Uterus (tissue), 2 donors: ENCODE measurements at regions not wholly inside any gene's neighbourhood (a gene's known extent, or its start where the extent isn't known, plus 50 kb on each side); places are given as distances from the start of the nearest gene placed in this dataset.
"Not testable (repeated sequence)": the region's sequence is repeated elsewhere in the genome, so short reads cannot be mapped to it uniquely, and the experiment has no call there.

Experiments used
- CTCF ChIP-seq, 4 experiments: fragments of 200-600 bp in 2 of 4; fragments of 450-650 bp in 2 of 4; sonication (generic) in 2 of 4; IDR thresholded peaks; one replicate each; pipeline ENCODE4 v1.5.1; 2016 to 2019; ENCODE audit warnings: antibody characterized with exemption in 4 of 4, mild to moderate bottlenecking in 2 of 4, moderate library complexity in 1 of 4
- POLR2A ChIP-seq, 2 donors: fragments of 450-650 bp; IDR thresholded peaks; one replicate each; pipeline ENCODE4 v1.6.1; 2016; ENCODE audit warnings: antibody characterized with exemption in 2 of 2, mild to moderate bottlenecking in 1 of 2, moderate library complexity in 1 of 2

DNA sequence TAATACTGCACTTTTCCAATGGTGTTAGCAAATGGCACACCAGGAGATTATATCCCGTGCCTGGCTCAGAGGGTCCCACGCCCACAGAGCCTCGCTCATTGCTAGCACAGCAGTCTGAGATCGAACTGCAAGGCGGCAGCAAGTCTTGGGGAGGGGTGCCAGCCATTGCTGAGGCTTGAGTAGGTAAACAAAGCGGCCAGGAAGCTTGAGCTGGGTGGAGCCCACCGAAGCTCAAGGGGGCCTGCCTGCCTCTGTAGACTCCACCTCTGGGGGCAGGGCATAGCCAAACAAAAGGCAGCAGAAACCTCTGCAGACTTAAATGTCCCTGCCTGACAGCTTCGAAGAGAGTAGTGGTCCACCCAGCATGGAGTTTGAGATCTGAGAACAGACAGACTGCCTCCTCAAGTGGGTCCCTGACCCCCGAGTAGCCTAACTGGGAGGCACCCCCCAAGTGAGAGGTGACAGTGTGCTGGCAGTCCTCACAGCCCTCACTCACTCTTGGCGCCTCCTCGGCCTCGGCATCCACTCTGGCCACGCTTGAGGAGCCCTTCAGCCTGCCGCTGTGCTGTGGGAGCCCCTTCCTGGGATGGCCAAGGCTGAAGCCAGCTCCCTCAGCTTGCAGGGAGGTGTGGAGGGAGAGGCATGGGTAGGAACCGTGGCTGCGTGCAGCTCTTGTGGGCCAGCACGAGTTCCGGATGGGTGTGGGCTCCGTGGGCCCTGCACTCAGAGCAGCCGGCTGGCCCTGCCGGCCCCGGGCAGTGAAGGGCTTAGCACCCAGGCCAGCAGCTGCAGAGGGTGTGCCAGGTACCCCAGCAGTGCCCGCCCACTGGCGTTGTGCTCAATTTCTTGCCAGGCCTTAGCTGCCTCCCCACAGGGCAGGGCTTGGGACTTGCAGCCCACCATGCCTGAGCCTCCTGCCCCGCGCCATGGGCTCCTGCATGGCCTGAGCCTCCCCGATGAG, 188.0 kb downstream of the MMUT start:
- not testable (repeated sequence) for TF ChIP-seq POLR2A, CTCF (IDR thresholded peaks at IDR 0.05)
